IMR-90 (cell line): ENCODE measurements at regions not wholly inside any gene's neighbourhood (a gene's known extent, or its start where the extent isn't known, plus 50 kb on each side); places are given as distances from the start of the nearest gene placed in this dataset.

ENCODE experiments used
- ATAC-seq: fragments of 200-7000 bp; cut with Tn5 transposase; 2 replicates; pipeline ENCODE4 v1.9.1; 2020; ENCODE audit warnings: low read depth, mild to moderate bottlenecking, moderate library complexity
- BruUV-seq: library from RNA; stranded (reverse); fragments of 400-500 nt; replicated peaks from 2 replicates; lab custom pipeline; 2021; lab: Mats Ljungman, UMichigan
- CTCF ChIA-PET: fragments of 300-600 bp; formaldehyde crosslinking; extraction: SDS; loops from one replicate; lab custom pipeline; 2021; ENCODE audit warnings: antibody characterized with exemption; lab: Yijun Ruan, JAX
- POLR2A ChIA-PET: fragments of 300-600 bp; sonication (Branson Sonifier 250); formaldehyde crosslinking; loops from one replicate; lab custom pipeline; 2022; ENCODE audit warnings: antibody characterized with exemption; ENCODE audit not compliant: unreplicated experiment; lab: Charles Lee
- DNase-seq: peaks from one replicate; pipeline ENCODE4 v3.0.0; 2013
- H2AFZ ChIP-seq: replicated peaks from 2 replicates; pipeline ENCODE3; 2013; ENCODE audit warnings: low read length, mild to moderate bottlenecking; ENCODE audit not compliant: poor library complexity
- H2AK5ac ChIP-seq: 2 replicates; pipeline ENCODE4 v1.6.1; 2013; ENCODE audit warnings: low read depth, low read length, inconsistent platforms
- H2AK9ac ChIP-seq: replicated peaks from 2 replicates; pipeline ENCODE3; 2013; ENCODE audit warnings: mild to moderate bottlenecking, low read depth, low read length, moderate library complexity; ENCODE audit not compliant: poor library complexity
- H2BK120ac ChIP-seq: 2 replicates; pipeline ENCODE4 v1.6.1; 2013; ENCODE audit warnings: low read depth, low read length, inconsistent platforms
- H2BK15ac ChIP-seq: 3 replicates; pipeline ENCODE4 v1.6.1; 2013; ENCODE audit warnings: low read depth, low read length, inconsistent platforms
- H2BK20ac ChIP-seq: 2 replicates; pipeline ENCODE4 v1.6.1; 2013; ENCODE audit warnings: low read depth, mild to moderate bottlenecking, inconsistent platforms, low read length, moderate library complexity
- H2BK5ac ChIP-seq: 2 replicates; pipeline ENCODE4 v1.6.1; 2013; ENCODE audit warnings: mild to moderate bottlenecking, low read depth, low read length, inconsistent platforms; ENCODE audit not compliant: poor library complexity, severe bottlenecking
- H3K14ac ChIP-seq: replicated peaks from 2 replicates; pipeline ENCODE4 v1.6.1; 2013; ENCODE audit warnings: low read depth, low read length, inconsistent platforms
- H3K18ac ChIP-seq: 2 replicates; pipeline ENCODE4 v1.6.1; 2013; ENCODE audit warnings: low read depth, low read length, control low read depth
- H3K23ac ChIP-seq: 2 replicates; pipeline ENCODE4 v1.6.1; 2013; ENCODE audit warnings: low read depth, low read length, inconsistent platforms
- H3K27ac ChIP-seq: 2 replicates; pipeline ENCODE4 v1.5.1; 2013; ENCODE audit warnings: mild to moderate bottlenecking, control low read depth, low read length; ENCODE audit not compliant: insufficient read depth
- H3K27me3 ChIP-seq: 2 replicates; pipeline ENCODE4 v1.6.1; 2013; ENCODE audit warnings: low read length; ENCODE audit not compliant: control insufficient read depth, insufficient read depth
- H3K36me3 ChIP-seq: 2 replicates; pipeline ENCODE4 v1.6.1; 2013; ENCODE audit warnings: low read length, mixed read lengths; ENCODE audit not compliant: control insufficient read depth, insufficient read depth
- H3K4ac ChIP-seq: 2 replicates; pipeline ENCODE4 v1.6.1; 2013; ENCODE audit warnings: low read depth, low read length, inconsistent platforms
- H3K4me1 ChIP-seq: 2 replicates; pipeline ENCODE4 v1.6.1; 2013; ENCODE audit warnings: low read length, mixed read lengths; ENCODE audit not compliant: control insufficient read depth, insufficient read depth
- H3K4me2 ChIP-seq: 2 replicates; pipeline ENCODE4 v1.6.1; 2013; ENCODE audit warnings: low read depth, mild to moderate bottlenecking, control low read depth, low read length, moderate library complexity
- H3K4me3 ChIP-seq: 2 replicates; pipeline ENCODE4 v1.5.1; 2013; ENCODE audit warnings: low read depth, mild to moderate bottlenecking, control low read depth, low read length, moderate library complexity; ENCODE audit not compliant: insufficient read depth
- H3K56ac ChIP-seq: 2 replicates; pipeline ENCODE4 v1.6.1; 2013; ENCODE audit warnings: low read length, inconsistent platforms; ENCODE audit not compliant: insufficient read depth; ENCODE audit errors: extremely low read depth
- H3K79me1 ChIP-seq, 2 experiments: 2 replicates each; pipeline ENCODE4 v1.6.1; 2013; ENCODE audit warnings: low read length in 2 of 2, inconsistent platforms in 1 of 2, low read depth in 1 of 2
- H3K9ac ChIP-seq: 2 replicates; pipeline ENCODE4 v1.6.1; 2013; ENCODE audit warnings: low read depth, low read length, control low read depth
- H3K9me1 ChIP-seq: 2 replicates; pipeline ENCODE4 v1.6.1; 2013; ENCODE audit warnings: low read length, inconsistent platforms; ENCODE audit not compliant: insufficient read depth
- H3K9me3 ChIP-seq: 2 replicates; pipeline ENCODE4 v1.6.1; 2013; ENCODE audit warnings: low read length; ENCODE audit not compliant: control insufficient read depth, insufficient read depth
- H4K20me1 ChIP-seq: 2 replicates; pipeline ENCODE4 v1.6.1; 2013; ENCODE audit warnings: low read length, inconsistent platforms; ENCODE audit not compliant: insufficient read depth
- H4K5ac ChIP-seq: 2 replicates; pipeline ENCODE4 v1.6.1; 2013; ENCODE audit warnings: mild to moderate bottlenecking, low read depth, low read length, control low read depth
- H4K8ac ChIP-seq, 2 experiments: 2 replicates each; pipeline ENCODE4 v1.6.1; 2013; ENCODE audit warnings: low read depth in 2 of 2, low read length in 2 of 2, control low read depth in 1 of 2, inconsistent platforms in 1 of 2
- H4K91ac ChIP-seq: 2 replicates; pipeline ENCODE4 v1.6.1; 2013; ENCODE audit warnings: low read depth, low read length, inconsistent platforms; ENCODE audit not compliant: insufficient read depth
- BHLHE40 ChIP-seq: fragments of 150-350 bp; IDR thresholded peaks from 2 replicates; pipeline ENCODE4 v1.6.1; 2016; ENCODE audit warnings: mild to moderate bottlenecking, low read depth, low read length
- CEBPB ChIP-seq: IDR thresholded peaks from 2 replicates; pipeline ENCODE4 v1.6.1; 2012; ENCODE audit warnings: low read depth, low read length, improper control_type of control experiment
- CHD1 ChIP-seq: IDR thresholded peaks from 2 replicates; pipeline ENCODE4 v1.6.1; 2012; ENCODE audit warnings: low read depth, low read length, improper control_type of control experiment
- FOS ChIP-seq: fragments of 150-350 bp; IDR thresholded peaks from 2 replicates; pipeline ENCODE4 v1.6.1; 2016; ENCODE audit warnings: low read depth, low read length
- MAFK ChIP-seq: IDR thresholded peaks from 2 replicates; pipeline ENCODE4 v1.6.1; 2012; ENCODE audit warnings: low read depth, low read length, improper control_type of control experiment
- MAZ ChIP-seq: IDR thresholded peaks from 2 replicates; pipeline ENCODE4 v1.6.1; 2012; ENCODE audit warnings: low read depth, mild to moderate bottlenecking, low read length, improper control_type of control experiment, moderate library complexity, borderline replicate concordance
- MXI1 ChIP-seq: IDR thresholded peaks from 2 replicates; pipeline ENCODE4 v1.6.1; 2012; ENCODE audit warnings: low read depth, mild to moderate bottlenecking, low read length, moderate library complexity, borderline replicate concordance
- NFE2L2 ChIP-seq: fragments of 150-350 bp; IDR thresholded peaks from 2 replicates; pipeline ENCODE4 v1.6.1; 2016; ENCODE audit warnings: low read depth, mild to moderate bottlenecking, low read length
- POLR2A ChIP-seq: IDR thresholded peaks from 2 replicates; pipeline ENCODE4 v1.6.1; 2012; ENCODE audit warnings: mild to moderate bottlenecking, low read depth, low read length
- RAD21 ChIP-seq: IDR thresholded peaks from 2 replicates; pipeline ENCODE4 v1.6.1; 2012; ENCODE audit warnings: low read length, improper control_type of control experiment
- RCOR1 ChIP-seq: IDR thresholded peaks from 2 replicates; pipeline ENCODE4 v1.6.1; 2012; ENCODE audit warnings: mild to moderate bottlenecking, low read length, improper control_type of control experiment; ENCODE audit not compliant: insufficient replicate concordance
- RFX5 ChIP-seq: IDR thresholded peaks from 2 replicates; pipeline ENCODE4 v1.8.0; 2012; ENCODE audit warnings: low read depth, mild to moderate bottlenecking, low read length, moderate library complexity
- SMC3 ChIP-seq: fragments of 150-350 bp; IDR thresholded peaks from 2 replicates; pipeline ENCODE4 v1.6.1; 2016; ENCODE audit warnings: low read depth, mild to moderate bottlenecking, antibody characterized with exemption, low read length, moderate library complexity
- WGBS, 2 experiments: methylation state at CpG; one replicate each; pipeline versions ENCODE4 v1.1.5 to v1.1.7; 2013; ENCODE audit warnings: missing lambda C conversion rate in 2 of 2; ENCODE audit not compliant: insufficient read length in 1 of 2; ENCODE audit errors: extremely low coverage in 2 of 2; 5-methylcytosine and 5-hydroxymethylcytosine counted together
- dilution Hi-C: fragments of 300-500 bp; cut with HindIII; formaldehyde crosslinking; loops from one replicate; pipeline ENCODE4 v1.14.3; 2018; ENCODE audit warnings: low sequenced_read_pairs; ENCODE audit not compliant: unreplicated experiment
- in situ Hi-C: fragments of 300-500 bp; cut with MboI; formaldehyde crosslinking; loops from 3 replicates; pipeline ENCODE4 v1.14.3; 2019; ENCODE audit warnings: low sequenced_read_pairs, inconsistent platforms, mixed read lengths
- intact Hi-C: fragments of 100-400 bp; cut with micrococcal nuclease; formaldehyde crosslinking; loops from 2 replicates; pipeline ENCODE4 v1.10.0; 2022
- TF ChIP-seq, protein P1 (sequence below): conservative IDR thresholded peaks from 2 replicates; pipeline ENCODE4 v1.5.1; 2012; ENCODE audit warnings: mild to moderate bottlenecking, low read depth, low read length, improper control_type of control experiment
- TF ChIP-seq, protein P2 (sequence below): fragments of 150-350 bp; IDR thresholded peaks from 2 replicates; pipeline ENCODE4 v1.6.1; 2017; ENCODE audit warnings: mild to moderate bottlenecking, antibody characterized with exemption, low read length, low read depth
- TF ChIP-seq, protein P3 (sequence below): fragments of 150-350 bp; IDR thresholded peaks from 2 replicates; pipeline ENCODE4 v1.6.1; 2016; ENCODE audit warnings: low read depth, mild to moderate bottlenecking, low read length, moderate library complexity, borderline replicate concordance

DNA sequence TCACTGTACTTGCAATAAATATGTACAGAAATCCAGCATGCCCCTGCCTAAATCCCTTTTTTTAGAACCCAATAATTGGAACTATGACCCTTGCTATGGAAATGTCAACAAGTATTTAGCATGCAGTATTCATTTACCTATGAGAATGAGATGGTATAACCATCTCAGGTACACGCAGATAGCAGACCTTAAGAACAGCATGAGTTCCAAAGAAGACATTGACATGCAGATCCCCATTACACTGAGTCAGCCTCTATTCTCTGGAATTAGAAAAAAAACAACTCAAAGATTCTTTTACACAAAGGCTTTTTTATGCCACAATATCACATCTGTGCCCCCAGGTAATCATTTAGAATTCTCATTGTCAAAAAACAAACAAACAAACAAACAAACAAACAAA, 325.6 kb upstream of the TLE4 start:
- TF ChIP-seq MXI1 (no peak), NFE2L2 (no peak), BHLHE40 (no peak), SMC3 (no peak), MAFK (no peak), FOS (no peak), POLR2A (no peak), RCOR1 (no peak), CEBPB (no peak), RFX5 (no peak), CHD1 (no peak), MAZ (no peak), RAD21 (no peak)
- TF ChIP-seq, protein P1, sequence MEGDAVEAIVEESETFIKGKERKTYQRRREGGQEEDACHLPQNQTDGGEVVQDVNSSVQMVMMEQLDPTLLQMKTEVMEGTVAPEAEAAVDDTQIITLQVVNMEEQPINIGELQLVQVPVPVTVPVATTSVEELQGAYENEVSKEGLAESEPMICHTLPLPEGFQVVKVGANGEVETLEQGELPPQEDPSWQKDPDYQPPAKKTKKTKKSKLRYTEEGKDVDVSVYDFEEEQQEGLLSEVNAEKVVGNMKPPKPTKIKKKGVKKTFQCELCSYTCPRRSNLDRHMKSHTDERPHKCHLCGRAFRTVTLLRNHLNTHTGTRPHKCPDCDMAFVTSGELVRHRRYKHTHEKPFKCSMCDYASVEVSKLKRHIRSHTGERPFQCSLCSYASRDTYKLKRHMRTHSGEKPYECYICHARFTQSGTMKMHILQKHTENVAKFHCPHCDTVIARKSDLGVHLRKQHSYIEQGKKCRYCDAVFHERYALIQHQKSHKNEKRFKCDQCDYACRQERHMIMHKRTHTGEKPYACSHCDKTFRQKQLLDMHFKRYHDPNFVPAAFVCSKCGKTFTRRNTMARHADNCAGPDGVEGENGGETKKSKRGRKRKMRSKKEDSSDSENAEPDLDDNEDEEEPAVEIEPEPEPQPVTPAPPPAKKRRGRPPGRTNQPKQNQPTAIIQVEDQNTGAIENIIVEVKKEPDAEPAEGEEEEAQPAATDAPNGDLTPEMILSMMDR = no peak
- TF ChIP-seq, protein P2, sequence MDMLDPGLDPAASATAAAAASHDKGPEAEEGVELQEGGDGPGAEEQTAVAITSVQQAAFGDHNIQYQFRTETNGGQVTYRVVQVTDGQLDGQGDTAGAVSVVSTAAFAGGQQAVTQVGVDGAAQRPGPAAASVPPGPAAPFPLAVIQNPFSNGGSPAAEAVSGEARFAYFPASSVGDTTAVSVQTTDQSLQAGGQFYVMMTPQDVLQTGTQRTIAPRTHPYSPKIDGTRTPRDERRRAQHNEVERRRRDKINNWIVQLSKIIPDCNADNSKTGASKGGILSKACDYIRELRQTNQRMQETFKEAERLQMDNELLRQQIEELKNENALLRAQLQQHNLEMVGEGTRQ = no peak
- TF ChIP-seq, protein P3, sequence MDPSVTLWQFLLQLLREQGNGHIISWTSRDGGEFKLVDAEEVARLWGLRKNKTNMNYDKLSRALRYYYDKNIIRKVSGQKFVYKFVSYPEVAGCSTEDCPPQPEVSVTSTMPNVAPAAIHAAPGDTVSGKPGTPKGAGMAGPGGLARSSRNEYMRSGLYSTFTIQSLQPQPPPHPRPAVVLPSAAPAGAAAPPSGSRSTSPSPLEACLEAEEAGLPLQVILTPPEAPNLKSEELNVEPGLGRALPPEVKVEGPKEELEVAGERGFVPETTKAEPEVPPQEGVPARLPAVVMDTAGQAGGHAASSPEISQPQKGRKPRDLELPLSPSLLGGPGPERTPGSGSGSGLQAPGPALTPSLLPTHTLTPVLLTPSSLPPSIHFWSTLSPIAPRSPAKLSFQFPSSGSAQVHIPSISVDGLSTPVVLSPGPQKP = no peak
- H3K4me3 ChIP-seq = no peak overlapping the region
- DNase-seq = no peak
- H3K14ac ChIP-seq = no peak overlapping the region
- no peak overlapping the region for H2AFZ ChIP-seq
- H2AK5ac ChIP-seq = no peak overlapping the region
- no peaks in the 10 kb centered on the region for H3K4me1 ChIP-seq
- H4K20me1 ChIP-seq = no peaks in the 10 kb centered on the region
- H3K36me3 ChIP-seq = no peaks in the 10 kb centered on the region
- POLR2A ChIA-PET = no interaction called here
- H2BK20ac ChIP-seq = no peak overlapping the region
- H4K8ac ChIP-seq = no peak overlapping the region
- in situ Hi-C loops = no loop called here
- no peak for ATAC-seq
- H3K23ac ChIP-seq = no peak overlapping the region
- H2BK15ac ChIP-seq = no peak overlapping the region
- H3K4ac ChIP-seq = no peak overlapping the region
- CTCF ChIA-PET = no interaction called here
- H3K18ac ChIP-seq = no peak overlapping the region
- no peak overlapping the region for H4K5ac ChIP-seq
- H3K79me1 ChIP-seq = no peaks in the 10 kb centered on the region
- no peak overlapping the region for H2AK9ac ChIP-seq
- no peak overlapping the region for H2BK5ac ChIP-seq
- dilution Hi-C loops = no loop called here
- H3K4me2 ChIP-seq = no peak overlapping the region
- intact Hi-C loops = no loop called here
- H2BK120ac ChIP-seq = no peak overlapping the region
- BruUV-seq = no TSS peak
- WGBS, 2 experiments = no CpG with 5 or more reads among the region's 1 CpG
- no peaks in the 10 kb centered on the region for H3K27me3 ChIP-seq
- no peak overlapping the region for H3K56ac ChIP-seq
- H3K9ac ChIP-seq = no peak overlapping the region
- no peaks in the 10 kb centered on the region for H3K9me1 ChIP-seq
- H3K27ac ChIP-seq = no peak overlapping the region
- H4K91ac ChIP-seq = no peak overlapping the region
- H3K9me3 ChIP-seq = no peaks in the 10 kb centered on the region
